ENCODE measurements at regions not wholly inside any gene's neighbourhood (a gene's known extent, or its start where the extent isn't known, plus 50 kb on each side); places are given as distances from the start of the nearest gene placed in this dataset.
"Not testable (repeated sequence)": the region's sequence is repeated elsewhere in the genome, so short reads cannot be mapped to it uniquely, and the experiment has no call there.

GRCh38 chr4:103403619-103404018 is 205.5 kb upstream of the CENPE start:
- no peaks in the 10 kb centered on the region for H3K9me3 Mint-ChIP-seq (ENCODE audit: unreplicated experiment)
- no peak for TF ChIP-seq CTCF (IDR thresholded peaks at IDR 0.05)
- H3K27me3 Mint-ChIP-seq (ENCODE audit: unreplicated experiment), result peaks cover 4% of the 10 kb centered on the region

GRCh38 chr4:103402198-103402597 is 204.1 kb upstream of the CENPE start:
- no peaks in the 10 kb centered on the region for H3K4me1 Mint-ChIP-seq (ENCODE audit: unreplicated experiment)
- no peak for DNase-seq (ENCODE audit: extremely low spot score, unreplicated experiment)
- peaks cover 4% of the 10 kb centered on the region for H3K27me3 Mint-ChIP-seq (ENCODE audit: unreplicated experiment)
- no peak overlapping the region for H3K27ac Mint-ChIP-seq (ENCODE audit: unreplicated experiment)
- H3K36me3 Mint-ChIP-seq (ENCODE audit: unreplicated experiment), result no peaks in the 10 kb centered on the region
- no peak overlapping the region for H3K4me3 Mint-ChIP-seq (ENCODE audit: unreplicated experiment)
- TF ChIP-seq CTCF (IDR thresholded peaks at IDR 0.05), result no peak
- H3K9me3 Mint-ChIP-seq (ENCODE audit: unreplicated experiment), result no peaks in the 10 kb centered on the region

More at GRCh38 chr4:103403619-103404018, 205.5 kb upstream of the CENPE start:
- H3K27ac Mint-ChIP-seq (ENCODE audit: unreplicated experiment), result no peak overlapping the region
- H3K4me1 Mint-ChIP-seq (ENCODE audit: unreplicated experiment), result no peaks in the 10 kb centered on the region
- DNase-seq (ENCODE audit: extremely low spot score, unreplicated experiment), result no peak
- no peaks in the 10 kb centered on the region for H3K36me3 Mint-ChIP-seq (ENCODE audit: unreplicated experiment)
- H3K4me3 Mint-ChIP-seq (ENCODE audit: unreplicated experiment), result no peak overlapping the region

- Mint-ChIP-seq H3K9me3 (ENCODE audit: unreplicated experiment) (no peaks in the 10 kb centered on the region), H3K27ac (ENCODE audit: unreplicated experiment) (no peak overlapping the region), H3K4me3 (ENCODE audit: unreplicated experiment) (no peak overlapping the region), H3K36me3 (ENCODE audit: unreplicated experiment) (no peaks in the 10 kb centered on the region), H3K27me3 (ENCODE audit: unreplicated experiment) (peaks cover 2% of the 10 kb centered on the region), H3K4me1 (ENCODE audit: unreplicated experiment) (no peaks in the 10 kb centered on the region)
- no peak for DNase-seq (ENCODE audit: extremely low spot score, unreplicated experiment)
- TF ChIP-seq CTCF (IDR thresholded peaks at IDR 0.05), result no peak
Measured at GRCh38 chr4:103400405-103400804, 202.3 kb upstream of the CENPE start.

- H3K27ac Mint-ChIP-seq (ENCODE audit: unreplicated experiment), result no peak overlapping the region
- TF ChIP-seq CTCF (IDR thresholded peaks at IDR 0.05), result no peak
- no peak overlapping the region for H3K4me3 Mint-ChIP-seq (ENCODE audit: unreplicated experiment)
- no peak for DNase-seq (ENCODE audit: extremely low spot score, unreplicated experiment)
- peaks cover 3% of the 10 kb centered on the region for H3K27me3 Mint-ChIP-seq (ENCODE audit: unreplicated experiment)
- no peaks in the 10 kb centered on the region for H3K4me1 Mint-ChIP-seq (ENCODE audit: unreplicated experiment)
- H3K36me3 Mint-ChIP-seq (ENCODE audit: unreplicated experiment), result no peaks in the 10 kb centered on the region
- H3K9me3 Mint-ChIP-seq (ENCODE audit: unreplicated experiment), result no peaks in the 10 kb centered on the region
Measured at GRCh38 chr4:103397541-103397940, 199.4 kb upstream of the CENPE start.

- H3K36me3 Mint-ChIP-seq (ENCODE audit: unreplicated experiment); H3K27ac Mint-ChIP-seq (ENCODE audit: unreplicated experiment); H3K4me1 Mint-ChIP-seq (ENCODE audit: unreplicated experiment); H3K27me3 Mint-ChIP-seq (ENCODE audit: unreplicated experiment); H3K4me3 Mint-ChIP-seq (ENCODE audit: unreplicated experiment); DNase-seq (ENCODE audit: extremely low spot score, unreplicated experiment): not testable (repeated sequence)
- peaks cover 20% of the 10 kb centered on the region for H3K9me3 Mint-ChIP-seq (ENCODE audit: unreplicated experiment)
Measured at GRCh38 chr4:103387508-103388011, 189.4 kb upstream of the CENPE start.

- H3K36me3 Mint-ChIP-seq (ENCODE audit: unreplicated experiment); H3K27me3 Mint-ChIP-seq (ENCODE audit: unreplicated experiment); H3K4me1 Mint-ChIP-seq (ENCODE audit: unreplicated experiment); DNase-seq (ENCODE audit: extremely low spot score, unreplicated experiment); H3K4me3 Mint-ChIP-seq (ENCODE audit: unreplicated experiment); H3K27ac Mint-ChIP-seq (ENCODE audit: unreplicated experiment): not testable (repeated sequence)
- H3K9me3 Mint-ChIP-seq (ENCODE audit: unreplicated experiment), result peaks cover 29% of the 10 kb centered on the region
Measured at GRCh38 chr4:103385565-103385964, 187.4 kb upstream of the CENPE start.

Data from osteocyte (in vitro differentiated cells).